Tibial nerve (tissue), 4 donors: ENCODE measurements at regions not wholly inside any gene's neighbourhood (a gene's known extent, or its start where the extent isn't known, plus 50 kb on each side); places are given as distances from the start of the nearest gene placed in this dataset.

Experiments used
- EP300 ChIP-seq, 2 donors: sonication (generic); formaldehyde crosslinking; IDR thresholded peaks; one replicate each; pipeline ENCODE4 v1.6.1; 2017; ENCODE audit warnings: antibody characterized with exemption in 2 of 2, mild to moderate bottlenecking in 1 of 2
- TF ChIP-seq, protein P1 (sequence below), 5 experiments: fragments of 200-600 bp in 3 of 5; fragments of 450-650 bp in 2 of 5; sonication (generic) in 3 of 5; IDR thresholded peaks; one replicate each; pipeline ENCODE4 v1.5.1; 2016 to 2019; ENCODE audit warnings: antibody characterized with exemption in 5 of 5, mild to moderate bottlenecking in 3 of 5, moderate library complexity in 2 of 5

DNA sequence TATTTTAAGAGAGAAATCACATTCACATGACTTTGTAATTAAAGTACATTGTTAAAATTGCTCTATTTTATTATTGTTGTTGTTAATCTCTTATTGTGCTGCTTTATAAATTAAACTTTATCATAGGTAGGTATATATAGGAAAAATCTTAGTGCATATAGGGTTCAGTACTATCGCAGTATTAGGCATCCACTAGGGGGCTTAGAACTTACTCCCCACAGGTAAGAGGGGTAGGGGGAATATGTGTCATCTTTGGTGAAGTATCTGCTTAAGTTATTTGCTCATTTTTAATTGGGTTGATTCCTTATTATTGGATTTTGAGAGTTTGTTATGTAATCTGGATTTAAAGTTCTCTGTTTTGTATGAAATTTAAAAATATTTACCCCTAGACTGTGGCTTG is 385.2 kb downstream of the DUSP10 start:
- TF ChIP-seq, protein P1, sequence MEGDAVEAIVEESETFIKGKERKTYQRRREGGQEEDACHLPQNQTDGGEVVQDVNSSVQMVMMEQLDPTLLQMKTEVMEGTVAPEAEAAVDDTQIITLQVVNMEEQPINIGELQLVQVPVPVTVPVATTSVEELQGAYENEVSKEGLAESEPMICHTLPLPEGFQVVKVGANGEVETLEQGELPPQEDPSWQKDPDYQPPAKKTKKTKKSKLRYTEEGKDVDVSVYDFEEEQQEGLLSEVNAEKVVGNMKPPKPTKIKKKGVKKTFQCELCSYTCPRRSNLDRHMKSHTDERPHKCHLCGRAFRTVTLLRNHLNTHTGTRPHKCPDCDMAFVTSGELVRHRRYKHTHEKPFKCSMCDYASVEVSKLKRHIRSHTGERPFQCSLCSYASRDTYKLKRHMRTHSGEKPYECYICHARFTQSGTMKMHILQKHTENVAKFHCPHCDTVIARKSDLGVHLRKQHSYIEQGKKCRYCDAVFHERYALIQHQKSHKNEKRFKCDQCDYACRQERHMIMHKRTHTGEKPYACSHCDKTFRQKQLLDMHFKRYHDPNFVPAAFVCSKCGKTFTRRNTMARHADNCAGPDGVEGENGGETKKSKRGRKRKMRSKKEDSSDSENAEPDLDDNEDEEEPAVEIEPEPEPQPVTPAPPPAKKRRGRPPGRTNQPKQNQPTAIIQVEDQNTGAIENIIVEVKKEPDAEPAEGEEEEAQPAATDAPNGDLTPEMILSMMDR (IDR thresholded peaks at IDR 0.05), result no peak
- TF ChIP-seq EP300 (IDR thresholded peaks at IDR 0.05), result no peak
